NCI-H187 (cell line): ENCODE measurements at regions not wholly inside any gene's neighbourhood (a gene's known extent, or its start where the extent isn't known, plus 50 kb on each side); places are given as distances from the start of the nearest gene placed in this dataset.
A peak's percentile ranks its signal among the peaks of the same experiment; 100 is the strongest.

Experiments
- DNase-seq, 2 experiments: peaks; one replicate each; lab custom pipeline; 2025; lab: John Stamatoyannopoulos, UW

- DNase-seq: no peak
Observed at GRCh38 chr20:56925082-56925830, 296.1 kb downstream of the TFAP2C start.

GRCh38 chr20:56925831-56926170, 296.7 kb downstream of the TFAP2C start:
- peak in 1 of 2 experiments; percentile 3 for DNase-seq

- no peak for DNase-seq
Observed at GRCh38 chr20:56926501-56926900, 297.4 kb downstream of the TFAP2C start.

GRCh38 chr20:56927127-56927526, 298.0 kb downstream of the TFAP2C start:
- no peak for DNase-seq

GRCh38 chr20:56928007-56928406, 298.9 kb downstream of the TFAP2C start:
- no peak for DNase-seq

GRCh38 chr20:56929606-56930005, 300.5 kb downstream of the TFAP2C start:
- no peak for DNase-seq

GRCh38 chr20:56930876-56931275, 301.8 kb downstream of the TFAP2C start:
- no peak for DNase-seq

- no peak for DNase-seq
Observed at GRCh38 chr20:56932575-56933330, 303.6 kb downstream of the TFAP2C start.

- DNase-seq: no peak
Observed at GRCh38 chr20:56933331-56933698, 304.2 kb downstream of the TFAP2C start.

- DNase-seq: no peak
Observed at GRCh38 chr20:56934888-56935287, 305.8 kb downstream of the TFAP2C start.

- DNase-seq: no peak
Observed at GRCh38 chr20:56940466-56940865, 311.4 kb downstream of the TFAP2C start.

- DNase-seq: no peak
Observed at GRCh38 chr20:56941101-56941686, 312.1 kb downstream of the TFAP2C start.

- DNase-seq: no peak
Observed at GRCh38 chr20:56943946-56944945, 315.1 kb downstream of the TFAP2C start.

GRCh38 chr20:56945057-56945456, 316.0 kb downstream of the TFAP2C start:
- DNase-seq: no peak

- no peak for DNase-seq
Observed at GRCh38 chr20:56945901-56946300, 316.8 kb downstream of the TFAP2C start.

- DNase-seq: no peak
Observed at GRCh38 chr20:56949318-56949717, 317.1 kb downstream of the BMP7 start.

GRCh38 chr20:56952258-56953047, 314.0 kb downstream of the BMP7 start:
- no peak for DNase-seq

GRCh38 chr20:56953048-56953586, 313.3 kb downstream of the BMP7 start:
- DNase-seq: peak in 1 of 2 experiments; percentile 6

- no peak for DNase-seq
Observed at GRCh38 chr20:56954797-56955196, 311.6 kb downstream of the BMP7 start.

GRCh38 chr20:56955680-56956079, 310.8 kb downstream of the BMP7 start:
- no peak for DNase-seq

- DNase-seq: no peak
Observed at GRCh38 chr20:56956534-56956933, 309.9 kb downstream of the BMP7 start.
